ENCODE measurements at regions not wholly inside any gene's neighbourhood (a gene's known extent, or its start where the extent isn't known, plus 50 kb on each side); places are given as distances from the start of the nearest gene placed in this dataset.
"Not testable (repeated sequence)": the region's sequence is repeated elsewhere in the genome, so short reads cannot be mapped to it uniquely, and the experiment has no call there.

- WGBS, 2 donors: 30 to 37% methylated on average over 12 to 13 of the region's 13 CpGs
- DNase-seq (no peak), ATAC-seq (ENCODE audit: low FRiP score in 2 of 2) (peak in 1 of 2 donors; percentile 93)
- Histone ChIP-seq H3K27me3 (no peaks in the 10 kb centered on the region), H3K36me3 (no peaks in the 10 kb centered on the region), H3K4me1 (peaks cover 0 to 3% (median 0%) of the 10 kb centered on the region in 4 donors), H3K9me3 (no peaks in the 10 kb centered on the region), H3K4me3 (no peak overlapping the region), H3K27ac (no peak overlapping the region)
- TF ChIP-seq POLR2A (IDR thresholded peaks at IDR 0.05): no peak
These were observed 122.8 kb upstream of the RAB4A start for GRCh38 chr1:229148041-229148671.

DNA sequence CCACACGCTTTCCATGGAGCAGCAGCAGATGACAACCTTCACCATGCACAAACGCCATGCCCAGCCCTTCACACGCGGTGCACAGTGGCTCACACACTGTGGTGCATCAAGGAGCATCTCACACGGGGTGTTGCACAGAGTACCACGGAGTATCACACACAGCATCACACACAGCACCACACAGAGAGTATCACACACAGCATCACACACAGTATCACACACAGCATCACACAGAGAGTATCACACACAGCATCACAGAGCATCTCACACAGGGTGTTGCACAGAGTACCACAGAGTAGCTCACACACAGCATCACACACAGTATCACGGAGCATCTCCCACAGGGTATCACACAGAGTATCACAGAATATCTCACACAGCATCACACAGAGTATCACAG lies 122.2 kb upstream of the RAB4A start:
- Histone ChIP-seq H3K27ac (no peak overlapping the region), H3K9me3 (no peaks in the 10 kb centered on the region), H3K4me3 (no peak overlapping the region), H3K4me1 (peaks cover 0 to 3% (median 0%) of the 10 kb centered on the region in 4 donors), H3K27me3 (no peaks in the 10 kb centered on the region), H3K36me3 (no peaks in the 10 kb centered on the region)
- ATAC-seq (ENCODE audit: low FRiP score in 2 of 2) (no peak), DNase-seq (no peak)
- TF ChIP-seq POLR2A (IDR thresholded peaks at IDR 0.05) (no peak), EP300 (IDR thresholded peaks at IDR 0.05) (no peak), CTCF (IDR thresholded peaks at IDR 0.05) (no peak), POLR2AphosphoS5 (IDR thresholded peaks at IDR 0.05) (no peak)
- 71% methylated on average over 7 of the region's 7 CpGs; no CpG with 5 or more reads in 1 of the 2 donors for WGBS, 2 donors

DNA sequence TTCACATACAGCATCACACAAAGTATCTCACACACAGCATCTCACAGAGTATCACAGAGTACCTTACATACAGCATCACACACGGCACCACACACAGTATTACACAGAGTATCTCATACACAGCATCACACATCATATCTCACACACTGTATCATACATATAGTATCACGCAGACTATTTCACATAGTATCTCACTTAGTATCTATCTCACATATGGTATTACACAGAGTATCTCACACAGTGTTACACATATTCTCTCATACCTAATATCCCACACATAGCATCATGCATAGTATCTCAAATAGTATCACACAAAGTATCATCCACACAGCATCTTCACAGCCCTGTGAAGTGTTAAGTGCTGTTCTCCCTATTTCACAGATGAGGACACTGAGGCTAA lies 121.5 kb upstream of the RAB4A start:
- WGBS, 2 donors: 96 to 97% methylated on average over 2 of the region's 2 CpGs
- peaks cover 0 to 3% (median 0%) of the 10 kb centered on the region in 4 donors for H3K4me1 ChIP-seq
- no peak for DNase-seq
- TF ChIP-seq CTCF (IDR thresholded peaks at IDR 0.05) (no peak), POLR2AphosphoS5 (IDR thresholded peaks at IDR 0.05) (no peak), POLR2A (IDR thresholded peaks at IDR 0.05) (no peak), EP300 (IDR thresholded peaks at IDR 0.05) (no peak)
- H3K9me3 ChIP-seq: no peaks in the 10 kb centered on the region
- no peak for ATAC-seq (ENCODE audit: low FRiP score in 2 of 2)
- H3K27me3 ChIP-seq: no peaks in the 10 kb centered on the region
- no peak overlapping the region for H3K27ac ChIP-seq
- no peak overlapping the region for H3K4me3 ChIP-seq
- H3K36me3 ChIP-seq: no peaks in the 10 kb centered on the region

- DNase-seq: no peak
- H3K27ac ChIP-seq: no peak overlapping the region
- H3K9me3 ChIP-seq: no peaks in the 10 kb centered on the region
- 67 to 76% methylated on average over 6 to 7 of the region's 7 CpGs for WGBS, 2 donors
- H3K27me3 ChIP-seq: no peaks in the 10 kb centered on the region
- H3K4me1 ChIP-seq: peaks cover 0 to 3% (median 0%) of the 10 kb centered on the region in 4 donors
- no peak overlapping the region for H3K4me3 ChIP-seq
- TF ChIP-seq EP300 (IDR thresholded peaks at IDR 0.05) (no peak), CTCF (IDR thresholded peaks at IDR 0.05) (no peak), POLR2AphosphoS5 (IDR thresholded peaks at IDR 0.05) (no peak), POLR2A (IDR thresholded peaks at IDR 0.05) (no peak)
- no peak for ATAC-seq (ENCODE audit: low FRiP score in 2 of 2)
- no peaks in the 10 kb centered on the region for H3K36me3 ChIP-seq
These were observed 120.4 kb upstream of the RAB4A start for GRCh38 chr1:229150518-229150917.

GRCh38 chr1:229151412-229151811 lies 119.5 kb upstream of the RAB4A start:
- not testable (repeated sequence) for ATAC-seq (ENCODE audit: low FRiP score in 2 of 2); H3K4me3 ChIP-seq; H3K9me3 ChIP-seq; H3K36me3 ChIP-seq; H3K4me1 ChIP-seq; DNase-seq; H3K27me3 ChIP-seq; H3K27ac ChIP-seq
- 91 to 97% methylated on average over 4 of the region's 4 CpGs for WGBS, 2 donors

DNA sequence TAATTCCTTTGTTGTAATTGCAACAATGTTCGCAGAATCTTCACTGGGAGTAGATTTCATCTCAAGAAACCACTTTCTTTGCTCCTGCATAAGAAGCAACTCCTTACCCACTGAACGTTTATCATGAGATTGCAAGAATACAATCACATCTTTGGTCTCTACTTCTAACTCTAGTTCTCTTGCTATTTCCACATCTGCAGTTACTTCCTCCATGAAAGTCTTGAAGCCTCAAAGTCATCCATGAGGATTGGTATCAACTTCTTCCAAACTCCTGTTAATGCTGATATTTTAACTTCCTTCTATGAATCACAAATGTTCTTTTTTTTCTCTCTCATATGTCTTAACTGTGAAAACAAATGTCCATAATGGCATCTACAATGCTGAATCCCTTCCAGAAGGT lies 118.6 kb upstream of the RAB4A start:
- Histone ChIP-seq H3K4me1 (no peaks in the 10 kb centered on the region), H3K36me3 (no peaks in the 10 kb centered on the region), H3K27ac (no peak overlapping the region), H3K27me3 (no peaks in the 10 kb centered on the region), H3K4me3 (no peak overlapping the region), H3K9me3 (no peaks in the 10 kb centered on the region)
- TF ChIP-seq CTCF (IDR thresholded peaks at IDR 0.05) (no peak), POLR2A (IDR thresholded peaks at IDR 0.05) (no peak), EP300 (IDR thresholded peaks at IDR 0.05) (no peak), POLR2AphosphoS5 (IDR thresholded peaks at IDR 0.05) (no peak)
- no peak for ATAC-seq (ENCODE audit: low FRiP score in 2 of 2)
- DNase-seq: no peak
- WGBS, 2 donors: 73 to 74% methylated on average over 2 of the region's 2 CpGs

Measured in upper lobe of left lung (tissue), 6 donors.